CD4-positive, alpha-beta T cell treated with Interleukin-21 for 1 hour (primary cell): ENCODE measurements at regions not wholly inside any gene's neighbourhood (a gene's known extent, or its start where the extent isn't known, plus 50 kb on each side); places are given as distances from the start of the nearest gene placed in this dataset.

Experiments used
- DNase-seq: peaks from one replicate; pipeline ENCODE4 v3.0.0-alpha.2; 2020

DNA sequence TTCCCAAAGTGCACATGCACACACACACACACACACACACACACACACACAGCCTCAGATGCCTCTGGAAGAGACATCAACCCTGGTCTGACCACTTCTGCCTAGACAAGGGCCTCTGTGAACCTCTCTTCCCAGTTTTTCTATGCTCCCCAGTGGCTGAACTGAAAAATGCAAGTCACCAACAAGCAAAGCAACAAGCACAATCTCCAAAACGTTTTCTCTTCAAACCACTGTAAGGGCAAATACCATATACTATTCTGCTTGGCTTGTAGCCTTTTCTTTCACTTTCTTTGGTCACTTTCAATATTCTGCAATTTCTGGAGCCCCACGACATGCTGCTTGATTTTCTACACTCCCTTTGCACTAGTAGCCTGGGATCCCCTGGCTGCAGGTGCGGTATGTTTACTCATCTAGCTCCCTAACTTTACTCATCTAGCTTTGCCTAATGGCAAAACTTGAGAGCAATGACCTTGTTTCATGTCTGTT, 121.4 kb upstream of the DST start:
- DNase-seq, result no peak

DNA sequence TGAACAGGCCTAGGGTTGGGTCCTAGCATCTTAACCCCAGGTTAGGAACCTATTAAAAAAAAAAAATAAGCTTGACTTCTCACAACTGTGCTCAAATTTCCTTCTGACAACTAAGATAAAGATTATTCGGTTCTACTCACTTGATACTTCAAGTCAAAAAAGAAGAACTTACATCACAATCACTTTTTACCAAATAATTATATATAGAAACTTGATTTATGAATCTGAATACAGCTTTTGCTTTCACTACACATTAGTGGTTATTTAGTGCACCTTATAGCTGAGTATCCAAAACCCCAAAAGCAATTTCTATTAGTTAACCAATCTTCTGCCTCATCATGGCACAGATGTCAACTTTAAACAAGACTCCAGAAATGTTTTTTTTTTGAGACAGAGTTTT, 119.0 kb upstream of the DST start:
- no peak for DNase-seq

DNA sequence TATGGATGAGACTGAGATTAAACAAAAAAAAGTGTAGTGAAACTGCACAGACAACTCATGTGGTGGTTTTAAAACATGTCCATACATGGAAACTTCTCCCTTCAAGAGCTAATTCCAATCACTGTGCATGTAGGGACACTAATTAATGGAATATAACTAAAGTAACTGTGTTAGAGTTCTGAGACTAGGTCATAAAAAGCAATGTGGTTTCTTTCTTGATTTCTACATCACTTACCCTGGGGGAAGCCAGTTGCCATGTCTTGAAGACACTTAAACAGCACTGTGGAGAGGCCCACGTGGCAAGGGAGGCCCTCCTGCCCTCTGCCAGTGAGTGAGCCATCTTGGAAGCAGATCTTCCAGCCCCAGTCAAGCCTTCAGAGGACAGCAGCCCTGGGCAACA, 118.2 kb upstream of the DST start:
- no peak for DNase-seq

DNA sequence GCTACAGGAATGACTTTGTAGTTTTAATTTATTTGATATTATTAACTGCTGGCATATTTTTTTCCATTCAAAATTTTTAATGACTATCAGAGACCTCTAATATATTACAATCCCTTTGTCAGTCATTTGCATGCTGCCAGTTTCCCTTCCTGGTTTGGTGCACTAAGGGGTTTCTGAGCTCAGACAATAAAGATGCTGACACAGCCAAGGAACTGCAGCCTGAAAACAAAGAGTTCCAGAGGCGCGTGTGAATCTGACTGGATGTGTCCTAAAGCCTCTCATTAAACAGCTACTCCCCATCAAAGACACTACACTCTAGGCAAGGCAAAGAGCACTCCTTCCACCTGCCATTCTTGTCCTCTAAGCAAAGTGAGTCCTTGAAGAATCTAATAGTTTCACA, 116.8 kb upstream of the DST start:
- no peak for DNase-seq

DNA sequence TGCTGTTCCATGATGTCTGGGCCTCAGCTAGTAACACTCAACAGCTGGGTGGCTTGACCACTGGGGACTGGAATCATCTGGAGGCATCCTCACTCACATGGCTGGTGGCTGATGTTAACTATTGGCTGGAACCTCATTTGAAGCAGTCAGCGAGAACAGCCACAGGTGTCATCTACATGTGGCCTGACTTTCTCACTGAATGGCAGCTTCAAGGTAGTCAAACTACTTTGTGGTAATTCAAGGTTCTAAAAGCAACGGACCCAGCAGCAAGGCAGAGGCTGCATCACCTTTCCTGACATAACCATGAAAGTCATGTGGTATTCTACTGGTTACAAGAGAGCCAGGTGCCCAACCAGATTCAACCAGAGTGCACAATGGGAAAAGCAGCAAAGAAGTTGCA, 115.9 kb upstream of the DST start:
- DNase-seq, result no peak

DNA sequence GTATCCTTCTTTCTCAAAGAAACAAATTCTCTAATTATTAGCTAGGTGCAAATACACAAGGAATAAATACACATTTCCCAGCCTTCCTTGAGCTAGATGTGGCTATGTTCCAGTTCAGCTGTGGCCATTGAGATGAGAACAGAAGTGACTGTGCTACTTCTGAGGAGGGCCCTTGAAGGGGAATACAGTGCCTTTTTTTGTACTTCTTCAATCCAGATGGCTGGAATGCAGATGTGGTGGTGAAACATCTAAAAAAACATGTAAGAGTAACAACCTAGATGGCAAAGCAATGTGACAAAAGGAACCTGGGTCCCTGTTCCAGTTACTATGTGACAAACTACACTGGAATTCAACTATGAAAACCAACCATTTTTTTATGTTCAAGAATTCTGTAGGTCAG, 115.4 kb upstream of the DST start:
- no peak for DNase-seq

DNA sequence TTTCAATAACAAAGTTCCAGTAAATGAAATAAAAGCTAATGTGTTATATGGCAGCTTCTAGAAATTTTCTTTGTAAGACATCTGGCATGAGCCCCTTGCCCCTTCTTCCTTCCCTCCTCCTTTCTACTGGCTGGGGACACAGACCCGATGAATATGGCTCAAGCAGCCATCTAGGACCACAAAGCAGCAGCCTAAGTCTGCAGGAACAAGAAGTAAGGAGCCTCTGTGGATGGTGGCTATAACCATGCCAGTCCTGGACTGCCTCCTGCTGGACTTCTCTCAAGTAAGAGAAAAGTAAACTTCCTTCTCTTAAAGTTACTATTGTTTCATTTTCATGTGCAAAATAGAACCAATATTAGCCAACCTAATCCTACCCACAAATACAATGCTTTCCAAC, 114.9 kb upstream of the DST start:
- DNase-seq, result no peak

DNA sequence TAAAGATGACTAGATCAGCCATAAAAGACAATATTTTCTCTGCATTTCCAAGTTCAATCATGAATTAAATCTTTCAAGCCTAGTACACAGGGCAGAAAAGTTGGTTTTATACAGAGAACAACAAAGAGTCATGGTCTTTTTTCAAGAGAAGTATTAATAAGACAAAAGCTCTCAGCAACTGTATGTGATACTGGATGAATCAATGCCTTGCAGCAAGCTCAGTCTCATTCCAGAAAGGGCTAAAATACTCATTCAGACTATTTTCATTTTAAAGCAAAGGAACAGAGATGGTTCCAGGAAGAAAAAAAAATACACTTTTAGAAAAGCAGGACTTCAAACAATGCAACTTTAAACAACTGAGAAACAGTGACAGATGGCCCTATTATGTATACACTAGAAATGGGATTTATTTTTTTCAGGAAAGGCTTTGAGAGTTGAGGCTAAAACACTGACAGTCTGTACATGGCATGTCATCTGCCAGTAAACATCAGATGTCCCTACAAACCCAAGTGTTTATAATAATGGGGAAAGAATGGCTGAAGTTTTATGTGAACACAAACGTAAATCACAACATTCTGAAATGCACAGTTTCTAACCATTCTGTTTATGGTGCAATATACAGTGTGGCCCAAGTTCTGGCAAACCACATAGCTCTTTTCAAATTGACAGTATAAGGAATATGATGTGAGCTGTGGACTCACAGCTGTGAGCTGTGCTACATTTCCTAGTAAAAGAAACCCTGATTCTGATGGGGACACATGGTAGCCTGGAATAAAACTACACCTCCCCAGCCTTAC, 114.3 kb upstream of the DST start:
- DNase-seq, result no peak

DNA sequence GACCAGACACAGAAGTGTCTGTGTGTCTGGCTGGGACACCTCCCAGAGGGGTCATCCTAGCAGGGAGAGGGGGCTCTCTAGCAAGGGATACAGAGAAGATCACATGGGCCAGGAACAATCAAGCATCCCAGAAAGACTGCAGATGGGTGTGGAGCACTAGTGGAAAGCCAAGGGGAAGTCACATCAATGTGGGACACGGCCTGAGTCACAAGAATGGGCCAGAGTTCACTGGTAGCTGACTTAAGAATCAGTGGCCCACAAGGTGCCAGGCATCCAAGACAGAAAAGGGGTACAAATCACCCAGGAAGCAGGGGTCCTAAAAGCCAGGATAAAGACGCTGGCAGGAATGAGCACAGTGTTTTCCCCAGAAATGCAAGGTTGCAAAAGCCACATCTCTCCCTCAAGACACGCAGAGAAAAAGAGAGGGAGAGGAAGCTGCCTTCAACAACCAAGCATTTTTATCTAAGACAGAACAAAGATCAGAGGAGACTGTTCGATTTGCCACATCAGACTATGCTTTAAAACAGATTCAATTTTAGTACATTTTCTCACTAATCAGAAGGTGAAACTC, 113.6 kb upstream of the DST start:
- DNase-seq, result no peak

DNA sequence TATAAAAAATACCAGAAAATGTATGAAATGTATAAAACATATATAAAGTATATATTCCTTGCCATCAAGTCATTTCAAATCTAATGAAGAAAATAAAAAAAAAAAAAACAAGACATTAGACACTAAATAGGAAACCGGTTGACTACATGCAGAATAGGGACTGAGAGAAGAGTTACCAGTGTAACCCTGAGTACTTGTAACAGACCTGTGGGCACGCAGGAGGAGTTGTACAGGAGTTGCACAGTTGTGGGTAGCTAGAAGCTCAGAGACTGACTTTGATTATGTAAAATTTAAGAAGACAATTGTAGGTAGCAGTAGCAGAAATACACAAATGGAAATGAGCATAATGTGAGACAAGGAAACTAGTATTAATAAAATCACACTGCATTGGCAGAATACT, 112.4 kb upstream of the DST start:
- DNase-seq, result no peak

DNA sequence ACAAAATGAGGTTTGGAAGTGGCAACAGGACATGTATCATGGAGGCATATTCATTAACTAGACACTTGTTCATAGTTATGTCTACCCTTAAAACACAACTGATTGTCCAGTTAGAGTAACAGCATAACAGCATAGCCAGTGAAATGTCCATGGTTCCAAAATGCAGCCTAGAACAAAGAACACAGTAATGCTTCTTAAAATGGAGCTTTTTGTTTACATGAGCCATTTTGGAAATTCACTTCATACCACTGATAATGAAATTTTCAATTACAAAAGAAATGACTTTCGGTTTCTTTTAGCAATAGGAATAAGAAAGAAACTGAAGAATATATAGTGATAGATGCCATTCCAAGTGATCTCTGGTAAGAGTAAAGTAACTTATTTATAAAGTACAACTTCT, 111.1 kb upstream of the DST start:
- DNase-seq, result no peak

DNA sequence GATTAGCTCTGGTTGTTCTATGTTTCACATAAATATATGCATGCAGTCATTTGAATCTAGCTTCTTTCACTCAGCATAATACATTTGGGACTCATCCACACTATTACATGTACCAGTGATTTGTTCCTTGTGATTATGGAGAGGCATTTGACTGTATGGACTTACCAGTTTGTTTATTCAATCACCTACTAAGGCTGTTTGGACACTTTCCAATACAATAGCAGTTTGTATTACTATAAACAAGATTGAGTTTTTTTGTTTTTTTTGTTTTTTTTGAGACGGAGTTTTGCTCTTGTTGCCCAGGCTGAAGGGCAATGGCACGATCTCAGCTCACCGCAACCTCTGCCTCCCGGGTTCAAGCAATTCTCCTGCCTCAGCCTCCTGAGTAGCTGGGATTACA, 109.8 kb upstream of the DST start:
- no peak for DNase-seq

DNA sequence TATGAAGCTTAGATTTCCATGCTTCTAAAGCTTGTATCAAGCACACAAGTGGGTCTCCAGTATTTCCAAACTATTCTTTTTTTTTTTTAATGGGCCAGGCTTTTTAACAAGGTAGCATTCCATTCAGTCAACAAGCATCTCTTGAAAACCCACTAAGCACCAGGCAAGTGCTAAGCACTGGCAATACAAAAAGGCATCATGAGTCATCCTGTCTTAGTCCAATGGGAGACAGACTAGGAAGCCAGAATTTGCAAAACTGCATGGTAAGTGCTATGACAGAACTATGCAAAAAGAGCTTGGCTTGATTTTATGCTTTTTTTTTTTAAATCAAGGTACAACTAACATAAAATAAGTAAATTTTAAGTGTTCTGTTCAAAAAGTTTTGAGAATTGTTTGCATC, 109.3 kb upstream of the DST start:
- DNase-seq, result no peak

DNA sequence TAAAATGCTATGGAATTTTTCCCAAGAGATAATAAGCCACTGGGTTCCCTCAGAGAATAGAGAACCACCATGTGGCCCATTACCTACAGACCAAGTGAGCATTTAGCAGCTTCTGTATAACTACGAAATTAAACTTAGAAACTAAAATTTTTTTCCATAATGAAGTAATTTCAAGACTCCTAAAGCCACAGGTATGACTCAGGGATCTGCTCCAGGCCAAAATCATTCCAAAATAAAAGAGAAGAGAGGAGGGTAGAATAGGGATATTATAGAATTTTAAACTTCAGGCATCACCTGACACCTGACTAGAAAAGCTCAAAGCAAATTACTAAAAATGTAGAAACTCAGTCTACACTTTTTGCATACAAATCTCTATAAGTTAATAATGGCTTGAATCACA, 108.9 kb upstream of the DST start:
- no peak for DNase-seq

DNA sequence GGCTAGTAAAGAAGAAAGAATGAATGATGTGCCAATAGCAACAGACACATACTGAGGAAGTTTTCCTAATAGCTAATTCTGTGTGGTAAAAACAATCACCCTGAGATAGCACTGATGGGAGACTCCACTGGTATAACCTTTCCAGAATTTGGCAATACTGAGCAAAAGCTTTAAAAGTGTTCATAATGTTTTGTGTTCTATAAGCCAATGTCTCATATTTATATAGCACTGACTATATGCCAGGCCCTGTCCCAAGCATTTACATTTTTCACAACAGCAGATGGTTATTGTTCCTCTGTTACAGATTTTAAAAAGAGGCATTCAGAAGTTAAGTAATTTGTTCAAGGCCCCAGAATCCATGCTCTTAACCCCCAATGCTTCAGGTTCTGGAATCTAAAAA, 108.0 kb upstream of the DST start:
- no peak for DNase-seq

DNA sequence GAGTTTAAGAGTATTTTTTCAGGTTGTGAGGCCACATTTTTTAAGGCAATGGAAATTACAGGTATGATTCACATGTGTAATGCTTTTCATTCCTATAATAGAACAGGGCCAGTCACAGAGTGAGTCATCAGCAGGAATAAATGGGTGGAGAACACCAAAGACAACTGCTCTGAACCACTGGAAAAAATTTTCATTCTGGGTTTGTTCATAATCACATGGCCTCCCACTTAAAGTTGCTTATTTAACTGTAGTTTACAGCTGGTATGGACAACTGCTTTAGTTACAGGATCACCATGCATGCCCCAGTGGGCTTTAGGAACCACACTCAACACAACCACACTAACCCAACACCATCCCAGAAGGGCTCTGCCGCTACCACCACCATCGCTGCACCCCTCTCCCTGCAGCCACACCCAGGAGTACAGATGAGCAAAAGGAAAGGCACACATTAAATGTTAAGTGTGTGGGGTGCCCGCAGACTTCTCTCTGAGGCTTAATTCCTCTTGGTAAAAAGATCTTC, 107.0 kb upstream of the DST start:
- no peak for DNase-seq

DNA sequence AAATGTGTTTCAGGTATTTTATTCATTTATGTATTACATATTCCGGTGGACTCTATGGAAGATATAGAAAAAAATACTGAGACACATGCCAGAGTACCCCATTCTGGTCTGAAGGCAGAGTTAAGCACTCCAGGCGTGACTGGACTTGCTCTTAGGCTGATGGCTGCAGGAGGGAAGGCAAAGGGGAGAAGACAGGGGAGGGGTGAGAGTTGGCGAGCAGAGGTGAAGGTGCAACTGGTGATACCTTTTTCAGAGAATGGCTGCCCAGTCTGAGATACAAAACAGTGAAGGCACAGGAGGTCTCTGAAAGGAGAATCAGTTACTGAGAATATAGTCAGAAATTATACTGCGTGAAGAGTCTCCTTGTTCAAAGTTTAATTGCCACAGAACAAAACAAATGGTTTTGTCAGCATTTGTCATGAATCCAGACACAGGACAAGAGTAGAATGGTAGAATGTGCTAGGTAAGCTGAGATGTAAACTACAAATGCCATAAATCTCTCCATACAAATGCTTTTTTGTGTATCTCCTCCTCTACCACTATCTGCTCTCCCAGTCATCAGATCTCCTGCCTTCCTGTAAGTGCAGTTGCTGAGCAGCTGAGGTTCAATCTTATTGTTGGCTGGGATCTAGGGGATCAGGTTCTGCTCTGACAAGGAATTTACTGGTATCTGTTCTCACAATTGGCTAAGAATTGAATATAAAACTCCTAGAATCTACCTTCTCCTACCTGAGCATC, 104.2 kb upstream of the DST start:
- no peak for DNase-seq

DNA sequence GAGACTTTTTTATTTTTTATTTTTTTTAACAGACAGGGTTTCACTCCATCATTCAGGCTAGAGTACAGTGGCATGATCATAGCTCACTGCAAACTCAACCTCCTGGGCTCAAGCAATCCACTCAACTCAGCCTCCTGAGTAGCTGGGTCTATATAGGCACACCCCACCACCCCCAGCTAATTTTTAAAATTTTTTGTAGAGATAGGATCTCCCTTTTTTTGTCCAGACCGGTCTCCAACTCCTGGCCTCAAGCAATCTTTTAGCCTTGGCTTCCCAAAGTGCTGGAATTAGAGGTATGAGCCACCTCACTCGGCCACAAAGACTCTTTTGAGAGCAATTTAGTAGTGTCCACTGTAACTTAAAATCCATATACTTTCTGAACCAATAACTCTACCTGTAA, 103.3 kb upstream of the DST start:
- DNase-seq, result no peak

DNA sequence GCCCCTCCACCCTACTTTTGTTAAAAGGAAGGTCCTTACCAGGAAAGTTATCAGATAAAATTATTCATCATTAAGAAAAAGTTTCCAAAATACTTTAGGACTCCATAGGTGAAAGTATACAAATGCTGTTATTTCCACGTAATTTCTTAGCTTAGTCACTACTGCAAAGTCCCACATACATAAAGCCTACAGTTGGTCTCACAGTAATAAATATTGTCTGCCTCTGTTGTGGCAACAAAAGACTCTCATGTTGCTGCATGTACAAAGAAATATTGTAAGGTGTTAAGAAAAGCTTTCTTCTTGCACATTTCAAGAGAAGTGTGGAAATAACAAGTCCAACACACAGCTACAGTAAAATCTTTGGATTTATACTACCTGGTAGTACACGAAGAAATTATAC, 102.4 kb upstream of the DST start:
- DNase-seq, result no peak

DNA sequence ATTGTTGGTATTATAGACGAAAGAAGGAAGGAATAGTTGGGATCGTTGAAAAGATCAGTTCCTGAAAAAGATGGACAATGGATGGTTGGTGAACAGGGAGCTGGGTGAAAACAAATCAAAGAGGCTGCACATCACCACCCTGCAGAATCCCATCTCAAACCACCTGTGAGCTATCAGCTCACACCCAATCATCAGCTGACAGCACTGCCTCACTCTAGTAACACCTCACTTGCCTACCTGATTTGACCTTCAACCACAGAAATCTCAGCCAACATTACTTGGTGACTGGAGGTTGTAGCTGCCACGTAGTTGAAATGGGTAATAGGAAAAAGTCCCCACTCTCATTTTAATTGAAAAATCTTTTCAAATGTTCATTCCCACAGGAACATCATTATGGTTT, 101.8 kb upstream of the DST start:
- no peak for DNase-seq

DNA sequence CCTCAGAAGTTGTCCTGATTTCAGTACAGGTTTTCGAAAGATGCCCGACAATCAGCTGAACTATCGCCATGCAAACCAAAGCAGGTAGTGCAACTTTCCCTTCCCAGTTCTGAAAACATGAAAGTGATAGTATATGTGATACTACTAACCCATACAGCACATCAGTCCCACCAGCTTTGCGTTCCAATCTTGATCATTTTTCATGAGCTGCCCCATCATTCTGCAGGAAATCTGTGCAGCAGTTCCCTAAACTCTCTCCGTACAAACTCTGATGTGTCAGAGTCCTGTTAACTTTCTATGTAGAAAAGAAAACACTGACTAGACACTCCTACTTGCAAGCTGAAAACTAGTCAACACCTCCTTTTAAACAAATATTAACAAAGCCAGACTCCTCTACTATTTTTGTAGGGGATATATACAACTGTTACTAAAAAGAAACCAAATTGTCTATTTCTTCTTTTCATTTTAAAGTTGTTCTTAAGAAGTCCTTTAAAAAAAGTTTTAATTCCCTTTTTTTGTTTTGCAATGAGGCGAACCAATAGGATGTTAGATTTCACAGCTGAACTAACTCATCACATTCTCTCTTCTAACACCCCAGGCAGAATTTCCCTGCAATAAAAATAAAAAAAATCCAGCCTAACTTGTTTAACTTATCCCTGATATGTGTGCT, 99.6 kb upstream of the DST start:
- DNase-seq, result no peak

DNA sequence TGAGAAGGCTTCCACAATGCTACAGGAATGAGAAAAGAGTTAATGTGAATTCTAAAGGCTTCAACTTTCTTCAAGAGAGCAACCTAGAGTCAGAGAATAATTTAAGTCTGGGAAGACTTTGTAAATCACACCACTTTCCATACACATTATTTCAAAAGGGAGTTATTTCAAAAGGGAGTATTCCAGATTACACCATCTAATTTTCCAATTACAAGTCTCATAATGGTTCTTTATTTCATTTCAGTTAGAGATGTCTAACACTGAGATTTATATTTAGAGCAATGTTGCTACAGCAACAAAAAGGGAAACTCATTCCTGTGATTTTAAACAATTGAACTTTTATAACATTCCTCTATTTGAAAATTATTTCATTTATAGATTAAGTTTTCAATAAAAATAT, 98.8 kb upstream of the DST start:
- DNase-seq, result no peak
